Breast epithelium (tissue), 4 donors: ENCODE measurements at regions not wholly inside any gene's neighbourhood (a gene's known extent, or its start where the extent isn't known, plus 50 kb on each side); places are given as distances from the start of the nearest gene placed in this dataset.

Experiments
- DNase-seq, 2 donors: peaks; one replicate each; pipeline ENCODE4 v3.0.0-alpha.2; 2019; ENCODE audit warnings: low spot score in 2 of 2
- H3K27ac ChIP-seq, 2 donors: fragments of 200-600 bp; sonication (generic) in 1 of 2; one replicate each; pipeline ENCODE4 v1.5.1; 2016 to 2019; ENCODE audit warnings: mild to moderate bottlenecking in 1 of 2
- H3K27me3 ChIP-seq, 2 donors: fragments of 200-600 bp; sonication (generic) in 1 of 2; one replicate each; pipeline versions ENCODE4 v1.5.1 to v1.6.0; 2017 to 2019; ENCODE audit warnings: control low read depth in 1 of 2, mild to moderate bottlenecking in 1 of 2
- H3K36me3 ChIP-seq: fragments of 200-600 bp; one replicate; pipeline ENCODE4 v1.5.1; 2019
- H3K4me1 ChIP-seq, 2 donors: fragments of 200-600 bp; sonication (generic); one replicate each; pipeline ENCODE4 v1.5.1; 2016 to 2019; ENCODE audit warnings: control low read depth in 1 of 2
- H3K4me3 ChIP-seq, 3 donors: fragments of 200-600 bp; sonication (generic); 1 replicate in 2 of 3; 2 replicates in 1 of 3; pipeline ENCODE4 v1.5.1; 2016 to 2019; ENCODE audit warnings: mild to moderate bottlenecking in 3 of 3, moderate library complexity in 2 of 3
- H3K9me3 ChIP-seq, 2 donors: fragments of 200-600 bp; sonication (generic) in 1 of 2; one replicate each; pipeline ENCODE4 v1.5.1; 2016 to 2019; ENCODE audit warnings: control low read depth in 1 of 2
- POLR2A ChIP-seq: fragments of 450-650 bp; IDR thresholded peaks from one replicate; pipeline ENCODE4 v1.6.1; 2016; ENCODE audit warnings: antibody characterized with exemption, mild to moderate bottlenecking, moderate library complexity
- POLR2AphosphoS5 ChIP-seq, 3 donors: sonication (generic); formaldehyde crosslinking; IDR thresholded peaks; one replicate each; pipeline ENCODE4 v1.6.1; 2017; ENCODE audit warnings: antibody characterized with exemption in 3 of 3
- intact Hi-C: fragments of 100-400 bp; cut with DNase I; formaldehyde crosslinking; loops from one replicate; pipeline ENCODE4 v1.15.1; 2023; ENCODE audit warnings: low total_unique reads
- TF ChIP-seq, protein P1 (sequence below), 3 donors: fragments of 450-650 bp; IDR thresholded peaks; one replicate each; pipeline ENCODE4 v1.5.1; 2016 to 2017; ENCODE audit warnings: antibody characterized with exemption in 3 of 3, mild to moderate bottlenecking in 3 of 3, moderate library complexity in 3 of 3

DNA sequence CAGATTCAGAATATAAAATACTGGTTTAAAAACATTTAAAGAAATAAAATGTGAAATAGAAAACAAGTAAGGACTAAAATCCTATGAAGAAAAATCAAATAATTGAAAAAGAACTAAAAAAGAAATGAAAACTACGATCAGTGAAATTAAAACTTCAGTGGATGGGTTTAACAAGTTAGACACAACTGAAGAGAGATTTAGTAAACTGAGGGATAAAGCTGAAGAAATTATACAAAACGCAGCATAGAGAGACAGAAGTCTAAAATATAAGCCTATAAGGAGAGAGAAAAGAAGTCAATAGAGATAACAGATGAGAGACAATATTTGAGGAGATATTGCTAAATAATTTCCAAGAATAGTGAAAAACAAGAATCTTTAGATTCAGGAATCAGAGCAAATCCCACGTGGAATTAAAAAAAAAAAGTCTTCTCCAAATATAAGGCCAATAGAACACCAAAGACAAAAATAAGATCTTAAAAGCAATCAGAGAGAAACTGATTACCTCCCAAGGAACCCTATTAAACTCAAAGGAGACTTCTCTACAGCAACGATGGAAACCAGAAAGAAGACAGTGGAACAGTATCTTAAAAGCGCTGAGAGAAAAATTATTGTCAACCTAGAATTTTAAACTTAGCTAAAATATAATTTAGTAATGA lies 59.6 kb upstream of the ABL1 start:
- H3K4me3 ChIP-seq: no peak overlapping the region
- H3K4me1 ChIP-seq: no peaks in the 10 kb centered on the region
- DNase-seq: no peak
- H3K9me3 ChIP-seq: no peaks in the 10 kb centered on the region
- no peaks in the 10 kb centered on the region for H3K27me3 ChIP-seq
- intact Hi-C loops: loop anchor here (10.0 kb wide), 1 partner anchor 61 kb away; no protein-coding TSS in a partner anchor
- no peaks in the 10 kb centered on the region for H3K36me3 ChIP-seq
- TF ChIP-seq, protein P1, sequence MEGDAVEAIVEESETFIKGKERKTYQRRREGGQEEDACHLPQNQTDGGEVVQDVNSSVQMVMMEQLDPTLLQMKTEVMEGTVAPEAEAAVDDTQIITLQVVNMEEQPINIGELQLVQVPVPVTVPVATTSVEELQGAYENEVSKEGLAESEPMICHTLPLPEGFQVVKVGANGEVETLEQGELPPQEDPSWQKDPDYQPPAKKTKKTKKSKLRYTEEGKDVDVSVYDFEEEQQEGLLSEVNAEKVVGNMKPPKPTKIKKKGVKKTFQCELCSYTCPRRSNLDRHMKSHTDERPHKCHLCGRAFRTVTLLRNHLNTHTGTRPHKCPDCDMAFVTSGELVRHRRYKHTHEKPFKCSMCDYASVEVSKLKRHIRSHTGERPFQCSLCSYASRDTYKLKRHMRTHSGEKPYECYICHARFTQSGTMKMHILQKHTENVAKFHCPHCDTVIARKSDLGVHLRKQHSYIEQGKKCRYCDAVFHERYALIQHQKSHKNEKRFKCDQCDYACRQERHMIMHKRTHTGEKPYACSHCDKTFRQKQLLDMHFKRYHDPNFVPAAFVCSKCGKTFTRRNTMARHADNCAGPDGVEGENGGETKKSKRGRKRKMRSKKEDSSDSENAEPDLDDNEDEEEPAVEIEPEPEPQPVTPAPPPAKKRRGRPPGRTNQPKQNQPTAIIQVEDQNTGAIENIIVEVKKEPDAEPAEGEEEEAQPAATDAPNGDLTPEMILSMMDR (IDR thresholded peaks at IDR 0.05): no peak
- TF ChIP-seq POLR2AphosphoS5 (IDR thresholded peaks at IDR 0.05) (no peak), POLR2A (no peak)
- H3K27ac ChIP-seq: no peak overlapping the region

DNA sequence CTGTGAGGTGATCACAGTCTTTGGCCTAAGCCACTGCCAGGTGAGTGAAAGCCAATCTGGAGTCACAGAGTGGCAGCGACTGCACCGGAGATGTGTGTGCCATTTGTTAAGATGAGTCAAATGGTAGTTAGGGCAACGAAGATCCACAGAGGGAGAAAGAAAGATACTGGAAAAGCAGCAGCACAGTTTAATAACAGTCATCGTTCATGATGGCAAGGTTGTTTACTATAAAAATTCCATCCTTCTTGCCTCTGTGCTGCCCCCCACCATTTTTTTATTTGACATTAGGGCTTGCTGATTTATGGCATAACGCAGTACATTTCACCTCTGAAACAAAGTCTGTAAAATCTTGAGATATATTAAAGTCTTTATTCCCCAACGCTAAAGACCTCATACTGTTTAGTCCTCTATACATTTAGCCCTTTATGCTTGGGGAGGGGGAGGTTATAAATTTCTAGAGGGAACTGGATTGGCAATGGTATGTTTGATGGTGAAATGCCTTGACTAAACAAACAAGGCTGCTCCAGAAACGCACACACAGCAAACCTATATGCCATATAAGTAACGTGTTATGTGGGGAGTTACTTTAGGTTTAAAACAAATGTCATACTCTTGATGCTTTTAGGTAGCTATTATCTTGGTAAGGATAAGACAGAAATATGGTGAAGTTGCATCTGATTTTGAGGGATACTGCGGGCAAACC lies 55.8 kb upstream of the ABL1 start:
- no peak for DNase-seq
- no peak overlapping the region for H3K4me3 ChIP-seq
- H3K27ac ChIP-seq: peak overlapping the region in 1 of 2 donors; percentile 91
- H3K36me3 ChIP-seq: no peaks in the 10 kb centered on the region
- no peaks in the 10 kb centered on the region for H3K4me1 ChIP-seq
- no peaks in the 10 kb centered on the region for H3K9me3 ChIP-seq
- H3K27me3 ChIP-seq: no peaks in the 10 kb centered on the region
- intact Hi-C loops: loop anchor here (10.0 kb wide), 1 partner anchor 65 kb away; no protein-coding TSS in a partner anchor
- no peak for TF ChIP-seq POLR2A
- no peak for TF ChIP-seq POLR2AphosphoS5 (IDR thresholded peaks at IDR 0.05)
- TF ChIP-seq, protein P1 (IDR thresholded peaks at IDR 0.05): no peak

DNA sequence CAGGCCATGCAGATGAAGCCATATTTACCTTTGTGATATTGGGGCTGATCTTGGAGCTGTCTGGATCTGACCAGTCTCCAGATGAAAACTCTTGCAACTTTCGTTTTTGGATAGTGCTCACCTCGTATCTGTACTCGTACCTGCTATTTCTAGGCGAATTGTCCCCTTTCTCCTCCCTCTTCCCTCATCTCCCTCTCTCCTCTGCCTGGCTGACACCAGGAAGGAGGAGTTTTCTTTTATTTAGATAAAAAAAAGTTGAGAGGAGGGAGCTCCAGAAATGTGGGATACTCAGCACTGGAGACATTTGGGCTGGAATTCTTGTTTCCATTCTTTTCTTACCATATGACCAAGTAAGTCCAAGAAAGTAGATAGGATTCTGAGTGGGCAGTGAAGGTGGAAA lies 54.6 kb upstream of the ABL1 start:
- Histone ChIP-seq H3K4me3 (peak overlapping the region; percentile 31 to 45 (median 31)), H3K36me3 (no peaks in the 10 kb centered on the region), H3K4me1 (no peaks in the 10 kb centered on the region), H3K27me3 (no peaks in the 10 kb centered on the region), H3K9me3 (no peaks in the 10 kb centered on the region), H3K27ac (peak overlapping the region; percentile 84 to 91)
- DNase-seq: no peak
- intact Hi-C loops: no loop called here
- TF ChIP-seq POLR2AphosphoS5 (IDR thresholded peaks at IDR 0.05) (no peak), POLR2A (no peak)
- TF ChIP-seq, protein P1 (IDR thresholded peaks at IDR 0.05): no peak

DNA sequence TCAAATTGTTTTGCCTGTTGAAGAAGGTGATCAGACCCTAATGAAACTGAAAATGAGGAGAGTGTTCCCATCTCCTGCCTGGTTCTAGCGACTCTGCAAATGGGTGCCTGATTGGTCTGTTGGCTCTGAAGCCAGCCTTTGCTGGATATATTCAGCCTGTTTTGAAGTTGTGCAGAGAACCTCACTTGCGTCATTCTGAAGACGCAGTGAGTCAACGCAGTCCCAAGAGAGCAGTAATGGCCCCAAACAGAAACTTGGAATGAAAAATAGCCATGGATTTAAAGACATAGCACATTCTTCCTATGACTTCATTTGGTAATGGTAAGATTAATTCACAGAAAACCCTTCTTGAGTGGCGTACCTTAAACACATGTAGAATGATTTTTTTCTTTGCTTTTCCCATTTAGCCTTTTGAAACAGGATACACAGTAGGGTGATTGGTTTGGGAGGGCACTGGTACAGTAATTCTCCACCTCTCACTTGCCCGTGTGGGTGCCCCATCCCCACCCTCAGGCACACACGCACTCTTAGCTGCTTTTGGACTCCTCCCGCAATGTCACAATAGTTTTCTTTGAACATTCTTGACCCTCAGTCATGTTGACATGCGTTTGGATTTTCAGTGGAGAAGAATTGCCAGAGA lies 54.1 kb upstream of the ABL1 start:
- Histone ChIP-seq H3K9me3 (no peaks in the 10 kb centered on the region), H3K27ac (peak overlapping the region; percentile 84 to 91), H3K4me3 (peak overlapping the region; percentile 31 to 45 (median 31)), H3K4me1 (no peaks in the 10 kb centered on the region), H3K36me3 (no peaks in the 10 kb centered on the region), H3K27me3 (no peaks in the 10 kb centered on the region)
- intact Hi-C loops: no loop called here
- DNase-seq: peak in 1 of 2 donors; percentile 35
- TF ChIP-seq POLR2A: no peak
- TF ChIP-seq, protein P1 (IDR thresholded peaks at IDR 0.05): no peak
- peak; percentile 69 to 94 (median 78) for TF ChIP-seq POLR2AphosphoS5 (IDR thresholded peaks at IDR 0.05)

DNA sequence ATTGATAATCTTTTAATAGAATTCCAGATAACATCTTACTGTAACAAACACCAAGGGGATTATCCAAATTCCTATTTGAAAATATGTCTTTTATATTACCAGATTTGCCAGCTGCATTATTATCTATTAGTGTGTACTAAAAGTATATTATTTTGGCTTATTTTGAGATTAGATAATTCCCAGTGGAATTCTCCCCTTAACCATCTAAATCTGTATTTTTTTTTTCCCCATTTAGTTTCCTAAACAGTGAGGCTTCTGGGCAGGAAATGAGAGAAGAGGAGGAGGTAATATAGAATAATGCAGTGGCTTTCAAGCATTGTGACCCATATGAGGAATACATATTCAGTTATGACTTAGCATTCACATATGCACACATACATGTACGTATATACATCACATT lies 53.5 kb upstream of the ABL1 start:
- TF ChIP-seq POLR2AphosphoS5 (IDR thresholded peaks at IDR 0.05) (no peak), POLR2A (no peak)
- TF ChIP-seq, protein P1 (IDR thresholded peaks at IDR 0.05): no peak
- Histone ChIP-seq H3K4me3 (peak overlapping the region in 1 of 3 donors; percentile 45), H3K27me3 (no peaks in the 10 kb centered on the region), H3K9me3 (no peaks in the 10 kb centered on the region), H3K4me1 (no peaks in the 10 kb centered on the region), H3K36me3 (no peaks in the 10 kb centered on the region), H3K27ac (peak overlapping the region; percentile 84 to 85)
- intact Hi-C loops: no loop called here
- DNase-seq: no peak
